ENCODE measurements at regions not wholly inside any gene's neighbourhood (a gene's known extent, or its start where the extent isn't known, plus 50 kb on each side); places are given as distances from the start of the nearest gene placed in this dataset.

GRCh38 chr20:40489886-40490285 lies 199.2 kb downstream of the MAFB start:
- Histone ChIP-seq H3K27me3 (replicated peaks; ENCODE audit: insufficient read depth) (no peaks in the 10 kb centered on the region), H3K4me2 (ENCODE audit: unreplicated experiment) (peak overlapping the region; percentile 3), H4K20me1 (ENCODE audit: insufficient read depth) (no peaks in the 10 kb centered on the region), H3K9me3 (ENCODE audit: low read depth) (no peaks in the 10 kb centered on the region), H2AFZ (no peak overlapping the region), H3K79me2 (ENCODE audit: insufficient read depth) (no peaks in the 10 kb centered on the region), H3K36me3 (ENCODE audit: low read depth) (no peaks in the 10 kb centered on the region), H3K4me1 (ENCODE audit: insufficient read depth) (peaks cover 31% of the 10 kb centered on the region), H3K9ac (no peak overlapping the region), H3K9me2 (ENCODE audit: insufficient read depth) (no peaks in the 10 kb centered on the region), H3K27ac (no peak overlapping the region), H3K4me3 (no peak overlapping the region), H3F3A (ENCODE audit: insufficient read depth) (peaks cover 9% of the 10 kb centered on the region)
- no peak for TF ChIP-seq EZH2 (IDR thresholded peaks at IDR 0.05; ENCODE audit: insufficient read depth, poor library complexity, severe bottlenecking)
- no peak for TF ChIP-seq EZH2phosphoT487 (IDR thresholded peaks at IDR 0.05; ENCODE audit: insufficient read depth, low read depth)
- in situ Hi-C loops (cut with MboI): no loop called here
- DNase-seq: peak; percentile 87
- WGBS, 2 experiments (ENCODE audit: low coverage in 1 of 2, low lambda C conversion rate in 2 of 2, missing lambda C conversion rate in 2 of 2): 16 to 34% methylated on average over 2 of the region's 2 CpGs

DNA sequence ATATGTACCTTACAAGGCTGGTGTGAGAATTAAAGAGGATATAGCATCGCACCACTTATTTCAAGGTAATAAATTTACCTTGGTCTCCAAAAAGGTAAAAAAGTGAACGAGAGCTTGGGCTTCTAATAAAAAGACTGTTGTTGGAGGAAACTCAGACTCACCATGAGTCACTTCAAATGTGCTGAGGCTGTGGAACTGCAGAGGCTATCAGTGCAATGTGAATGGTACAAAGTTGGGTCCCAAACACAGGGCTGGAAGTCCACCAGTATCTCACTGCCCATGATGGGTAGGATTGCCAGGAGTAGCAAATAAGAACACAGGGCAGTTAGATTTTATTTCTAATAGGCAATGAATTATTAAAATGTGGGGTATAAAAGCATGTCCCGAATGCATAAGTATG lies 200.6 kb downstream of the MAFB start:
- peaks cover 3% of the 10 kb centered on the region; the same call in 1 of the 2 replicates for H3F3A ChIP-seq (ENCODE audit: insufficient read depth)
- no peaks in the 10 kb centered on the region for H3K9me2 ChIP-seq (ENCODE audit: insufficient read depth)
- in situ Hi-C loops (cut with MboI): no loop called here
- no peaks in the 10 kb centered on the region for H3K27me3 ChIP-seq (replicated peaks; ENCODE audit: insufficient read depth)
- H3K9me3 ChIP-seq (ENCODE audit: low read depth): no peaks in the 10 kb centered on the region
- H2AFZ ChIP-seq: no peak overlapping the region
- no peak for TF ChIP-seq EZH2 (IDR thresholded peaks at IDR 0.05; ENCODE audit: insufficient read depth, poor library complexity, severe bottlenecking)
- TF ChIP-seq EZH2phosphoT487 (IDR thresholded peaks at IDR 0.05; ENCODE audit: insufficient read depth, low read depth): no peak
- peaks cover 24% of the 10 kb centered on the region for H3K4me1 ChIP-seq (ENCODE audit: insufficient read depth)
- H3K27ac ChIP-seq: no peak overlapping the region
- no peak overlapping the region for H3K4me3 ChIP-seq
- WGBS, 2 experiments (ENCODE audit: low coverage in 1 of 2, low lambda C conversion rate in 2 of 2, missing lambda C conversion rate in 2 of 2): 49 to 55% methylated on average over 3 of the region's 3 CpGs
- DNase-seq: peak; percentile 67
- no peaks in the 10 kb centered on the region for H3K36me3 ChIP-seq (ENCODE audit: low read depth)
- H3K9ac ChIP-seq: no peak overlapping the region
- H3K4me2 ChIP-seq (ENCODE audit: unreplicated experiment): no peak overlapping the region
- no peaks in the 10 kb centered on the region for H3K79me2 ChIP-seq (ENCODE audit: insufficient read depth)
- no peaks in the 10 kb centered on the region for H4K20me1 ChIP-seq (ENCODE audit: insufficient read depth)

DNA sequence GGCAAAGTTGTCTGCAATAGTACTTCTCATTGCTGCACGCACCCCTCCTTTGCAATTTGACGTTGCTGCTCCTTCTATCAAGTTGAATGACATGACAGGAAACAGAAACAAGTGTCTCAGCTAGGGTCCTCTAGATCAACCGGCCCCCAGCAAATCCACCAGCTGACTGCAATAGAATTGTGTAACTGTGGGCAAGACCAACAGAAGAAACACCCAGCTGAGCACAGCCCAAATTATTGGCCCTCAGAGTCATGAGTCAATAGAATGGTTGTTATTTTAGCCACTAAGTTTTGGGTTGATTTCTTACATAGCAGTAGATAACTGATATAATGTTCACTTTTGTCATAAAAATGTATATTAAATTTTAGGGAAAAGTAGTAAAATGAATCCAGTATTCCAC lies 202.7 kb downstream of the MAFB start:
- H3K4me2 ChIP-seq (ENCODE audit: unreplicated experiment): no peak overlapping the region
- no peak overlapping the region for H3K4me3 ChIP-seq
- no peak overlapping the region for H3K9ac ChIP-seq
- no peak overlapping the region for H2AFZ ChIP-seq
- H4K20me1 ChIP-seq (ENCODE audit: insufficient read depth): no peaks in the 10 kb centered on the region
- H3K36me3 ChIP-seq (ENCODE audit: low read depth): no peaks in the 10 kb centered on the region
- H3K79me2 ChIP-seq (ENCODE audit: insufficient read depth): no peaks in the 10 kb centered on the region
- H3K4me1 ChIP-seq (ENCODE audit: insufficient read depth): peaks cover 22% of the 10 kb centered on the region; the same call in 1 of the 2 replicates
- no peaks in the 10 kb centered on the region for H3F3A ChIP-seq (ENCODE audit: insufficient read depth)
- H3K27ac ChIP-seq: no peak overlapping the region
- H3K9me3 ChIP-seq (ENCODE audit: low read depth): no peaks in the 10 kb centered on the region
- no peaks in the 10 kb centered on the region for H3K9me2 ChIP-seq (ENCODE audit: insufficient read depth)
- TF ChIP-seq EZH2 (IDR thresholded peaks at IDR 0.05; ENCODE audit: insufficient read depth, poor library complexity, severe bottlenecking) (no peak), EZH2phosphoT487 (IDR thresholded peaks at IDR 0.05; ENCODE audit: insufficient read depth, low read depth) (no peak)
- DNase-seq: no peak
- in situ Hi-C loops (cut with MboI): no loop called here
- no peaks in the 10 kb centered on the region for H3K27me3 ChIP-seq (replicated peaks; ENCODE audit: insufficient read depth)
- WGBS, 2 experiments (ENCODE audit: low coverage in 1 of 2, low lambda C conversion rate in 2 of 2, missing lambda C conversion rate in 2 of 2): 96% methylated on average over 3 of the region's 3 CpGs

GRCh38 chr20:40481743-40482458 lies 207.1 kb downstream of the MAFB start:
- Histone ChIP-seq H2AFZ (no peak overlapping the region), H3K9me3 (ENCODE audit: low read depth) (no peaks in the 10 kb centered on the region), H3K79me2 (ENCODE audit: insufficient read depth) (no peaks in the 10 kb centered on the region), H3K4me2 (ENCODE audit: unreplicated experiment) (no peak overlapping the region), H3K9ac (no peak overlapping the region), H3K36me3 (ENCODE audit: low read depth) (no peaks in the 10 kb centered on the region), H3K4me1 (ENCODE audit: insufficient read depth) (peaks cover 14% of the 10 kb centered on the region), H3K27me3 (replicated peaks; ENCODE audit: insufficient read depth) (no peaks in the 10 kb centered on the region), H3K4me3 (no peak overlapping the region), H3K27ac (no peak overlapping the region), H4K20me1 (ENCODE audit: insufficient read depth) (no peaks in the 10 kb centered on the region), H3K9me2 (ENCODE audit: insufficient read depth) (no peaks in the 10 kb centered on the region), H3F3A (ENCODE audit: insufficient read depth) (peaks cover 11% of the 10 kb centered on the region)
- no peak for TF ChIP-seq EZH2phosphoT487 (IDR thresholded peaks at IDR 0.05; ENCODE audit: insufficient read depth, low read depth)
- no peak for TF ChIP-seq EZH2 (IDR thresholded peaks at IDR 0.05; ENCODE audit: insufficient read depth, poor library complexity, severe bottlenecking)
- no peak for DNase-seq
- WGBS, 2 experiments (ENCODE audit: low coverage in 1 of 2, low lambda C conversion rate in 2 of 2, missing lambda C conversion rate in 2 of 2): 59 to 65% methylated on average over 7 of the region's 7 CpGs
- in situ Hi-C loops (cut with MboI): no loop called here
